ENCODE measurements at regions not wholly inside any gene's neighbourhood (a gene's known extent, or its start where the extent isn't known, plus 50 kb on each side); places are given as distances from the start of the nearest gene placed in this dataset.

DNA sequence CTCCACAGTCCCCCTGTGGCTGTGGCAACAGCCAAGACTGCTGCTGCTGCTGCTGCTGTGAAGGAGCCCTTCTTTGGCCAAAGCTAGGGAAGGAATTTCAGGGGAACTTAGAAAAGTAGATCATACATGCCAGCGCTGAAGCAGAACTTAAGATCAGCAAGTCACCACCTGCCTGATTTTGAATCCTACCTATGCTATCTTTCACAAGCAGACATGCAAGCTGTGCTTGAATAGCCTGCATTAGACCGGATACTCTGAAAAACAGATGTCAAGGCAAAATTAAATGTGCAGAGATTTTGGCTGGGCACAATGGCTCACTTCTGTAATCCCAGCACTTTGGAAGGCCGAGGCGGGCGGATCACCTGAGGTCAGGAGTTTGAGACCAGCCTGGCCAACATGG is 99.3 kb upstream of the ZNF366 start:
- Histone ChIP-seq H2AFZ (replicated peaks; ENCODE audit: low read length, poor library complexity) (no peak overlapping the region), H3K4me2 (ENCODE audit: low read depth, low read length) (no peak overlapping the region), H2AK5ac (ENCODE audit: low read depth, low read length) (no peak overlapping the region; the same call in 1 of the 2 replicates), H3K79me1 (ENCODE audit: low read depth in 1 of 2, low read length in 2 of 2) (0 out of 4 replicates have a peak, but pooled peaks cover 0 to 5% of the 10 kb centered on the region in 2 experiments), H2BK5ac (ENCODE audit: low read depth, low read length, poor library complexity, severe bottlenecking) (no peak overlapping the region), H4K91ac (ENCODE audit: insufficient read depth, low read depth, low read length) (no peak overlapping the region), H3K27me3 (ENCODE audit: control insufficient read depth, insufficient read depth, low read length) (no peaks in the 10 kb centered on the region), H3K9me1 (ENCODE audit: insufficient read depth, low read length) (peaks cover 8% of the 10 kb centered on the region), H3K4me1 (ENCODE audit: control insufficient read depth, insufficient read depth, low read length) (peaks cover 7% of the 10 kb centered on the region), H4K20me1 (ENCODE audit: insufficient read depth, low read length) (no peaks in the 10 kb centered on the region), H4K5ac (ENCODE audit: low read depth, low read length) (no peak overlapping the region), H3K4me3 (ENCODE audit: insufficient read depth, low read depth, low read length) (no peak overlapping the region), H2BK20ac (ENCODE audit: low read depth, low read length) (no peak overlapping the region), H3K18ac (ENCODE audit: low read depth, low read length) (no peak overlapping the region), H2AK9ac (replicated peaks; ENCODE audit: low read depth, low read length, poor library complexity) (no peak overlapping the region), H3K4ac (ENCODE audit: low read depth, low read length) (no peak overlapping the region), H3K36me3 (ENCODE audit: control insufficient read depth, insufficient read depth, low read length) (no peaks in the 10 kb centered on the region), H3K56ac (ENCODE audit: extremely low read depth, insufficient read depth, low read length) (no peak overlapping the region), H2BK120ac (ENCODE audit: low read depth, low read length) (no peak overlapping the region), H3K14ac (replicated peaks; ENCODE audit: low read depth, low read length) (no peak overlapping the region), H3K23ac (ENCODE audit: low read depth, low read length) (no peak overlapping the region), H3K9me3 (ENCODE audit: control insufficient read depth, insufficient read depth, low read length) (no peaks in the 10 kb centered on the region), H3K27ac (ENCODE audit: insufficient read depth, low read length) (no peak overlapping the region), H3K9ac (ENCODE audit: low read depth, low read length) (no peak overlapping the region), H2BK15ac (ENCODE audit: low read depth, low read length) (no peak overlapping the region), H4K8ac (ENCODE audit: low read depth in 2 of 2, low read length in 2 of 2) (no peak overlapping the region)
- TF ChIP-seq BHLHE40 (IDR thresholded peaks at IDR 0.05; ENCODE audit: low read depth, low read length): no peak
- BruUV-seq (replicated peaks): no TSS peak
- ATAC-seq (ENCODE audit: low read depth) (no peak), DNase-seq (no peak)
- intact Hi-C loops (cut with micrococcal nuclease) (loop anchor here (10.0 kb wide), 2 partner anchors 238 to 242 kb away; no protein-coding TSS in a partner anchor), dilution Hi-C loops (cut with HindIII; ENCODE audit: low sequenced_read_pairs, unreplicated experiment) (no loop called here), in situ Hi-C loops (cut with MboI; ENCODE audit: low sequenced_read_pairs) (no loop called here)
- ChIA-PET POLR2A (ENCODE audit: unreplicated experiment) (no interaction called here), CTCF (no interaction called here)
- 100% methylated on average over 1 of the region's 5 CpGs; no CpG with 5 or more reads in 1 of the 2 experiments for WGBS, 2 experiments (ENCODE audit: extremely low coverage in 2 of 2, insufficient read length in 1 of 2)
